ENCODE measurements at regions not wholly inside any gene's neighbourhood (a gene's known extent, or its start where the extent isn't known, plus 50 kb on each side); places are given as distances from the start of the nearest gene placed in this dataset.

DNA sequence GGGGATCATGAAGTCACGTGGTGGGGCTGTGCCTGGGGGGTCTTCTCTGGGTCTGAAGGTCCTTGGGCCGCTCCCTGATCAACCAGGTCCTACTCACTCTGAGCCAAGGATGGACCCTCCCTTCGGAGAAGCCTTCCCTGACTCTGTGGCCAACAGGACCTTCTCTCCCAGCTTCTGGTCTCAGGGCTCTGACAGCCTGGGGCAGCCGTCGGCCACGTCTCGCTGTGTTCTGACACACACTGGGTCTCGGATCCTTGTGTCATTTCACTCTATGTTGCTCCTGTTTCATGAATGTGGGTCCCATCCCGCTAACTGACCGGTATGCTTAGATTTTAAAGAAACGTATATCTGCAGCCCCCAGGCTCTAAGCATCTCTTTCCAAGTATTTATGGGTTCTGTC, 256.1 kb downstream of the ENGASE start:
- Histone ChIP-seq H3K4me3 (ENCODE audit: low read length) (no peak overlapping the region), H3K27me3 (ENCODE audit: low read length) (no peaks in the 10 kb centered on the region), H3K4me2 (ENCODE audit: low read depth, low read length, poor library complexity, severe bottlenecking) (no peak overlapping the region), H3K9ac (ENCODE audit: low read length) (no peak overlapping the region), H3K9me2 (replicated peaks; ENCODE audit: insufficient read depth, low read length) (no peaks in the 10 kb centered on the region), H3K4me1 (ENCODE audit: low read length) (no peaks in the 10 kb centered on the region), H3K9me3 (ENCODE audit: low read length) (no peaks in the 10 kb centered on the region), H4K20me1 (ENCODE audit: insufficient read depth, low read depth, low read length) (no peaks in the 10 kb centered on the region), H3K27ac (ENCODE audit: low read length) (no peak overlapping the region), H2AFZ (ENCODE audit: low read length) (no peak overlapping the region), H3K36me3 (ENCODE audit: insufficient read depth, low read length) (no peaks in the 10 kb centered on the region), H3K79me2 (ENCODE audit: low read length) (no peaks in the 10 kb centered on the region)
- DNase-seq: no peak

DNA sequence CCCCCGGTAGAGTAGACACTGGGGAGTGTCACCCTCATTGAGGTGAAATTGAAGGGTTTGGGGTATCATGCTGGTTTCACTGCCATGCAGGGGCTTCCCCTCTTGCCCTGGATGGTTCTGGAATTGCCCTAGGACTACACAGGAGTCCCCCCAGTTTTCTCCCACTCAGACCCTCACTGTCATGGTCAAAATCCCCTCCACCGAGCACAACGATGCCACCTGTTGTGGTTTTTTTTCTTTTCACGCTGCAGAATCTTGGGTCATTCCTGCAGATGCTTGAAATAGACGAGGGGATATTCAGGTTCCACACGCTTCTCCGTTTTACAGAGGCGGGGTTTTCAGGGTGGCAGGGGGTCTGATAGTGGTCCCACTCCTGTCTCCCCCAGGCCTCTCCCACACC, 255.6 kb downstream of the ENGASE start:
- Histone ChIP-seq H3K9me3 (ENCODE audit: low read length) (no peaks in the 10 kb centered on the region), H3K4me2 (ENCODE audit: low read depth, low read length, poor library complexity, severe bottlenecking) (no peak overlapping the region), H3K4me1 (ENCODE audit: low read length) (no peaks in the 10 kb centered on the region), H3K27me3 (ENCODE audit: low read length) (no peaks in the 10 kb centered on the region), H3K9ac (ENCODE audit: low read length) (no peak overlapping the region), H2AFZ (ENCODE audit: low read length) (no peak overlapping the region), H3K27ac (ENCODE audit: low read length) (no peak overlapping the region), H4K20me1 (ENCODE audit: insufficient read depth, low read depth, low read length) (no peaks in the 10 kb centered on the region), H3K9me2 (replicated peaks; ENCODE audit: insufficient read depth, low read length) (no peaks in the 10 kb centered on the region), H3K4me3 (ENCODE audit: low read length) (no peak overlapping the region), H3K79me2 (ENCODE audit: low read length) (no peaks in the 10 kb centered on the region), H3K36me3 (ENCODE audit: insufficient read depth, low read length) (no peaks in the 10 kb centered on the region)
- DNase-seq: no peak

DNA sequence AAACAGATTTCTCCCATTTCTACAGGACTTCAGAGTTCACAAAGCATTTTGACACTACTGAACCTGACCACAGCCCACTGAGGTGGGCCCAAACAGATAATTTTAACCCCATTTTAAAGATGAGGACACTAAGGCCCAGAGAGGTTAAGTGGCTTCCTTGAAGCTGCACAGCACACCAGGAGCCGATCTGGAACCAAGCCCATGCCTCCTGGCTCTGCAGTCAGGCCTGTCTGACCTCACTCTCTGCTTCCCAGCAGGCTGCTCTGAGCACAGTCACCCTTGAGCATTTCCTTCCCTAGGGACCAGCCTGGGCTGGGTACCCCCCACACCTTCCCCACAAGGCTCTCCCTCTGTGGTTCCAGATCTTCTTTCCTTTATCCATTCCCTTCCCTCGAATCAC, 252.2 kb downstream of the ENGASE start:
- Histone ChIP-seq H3K4me3 (ENCODE audit: low read length) (no peak overlapping the region), H3K9ac (ENCODE audit: low read length) (no peak overlapping the region), H4K20me1 (ENCODE audit: insufficient read depth, low read depth, low read length) (peaks cover 3% of the 10 kb centered on the region; the same call in 1 of the 2 replicates), H3K27me3 (ENCODE audit: low read length) (no peaks in the 10 kb centered on the region), H3K9me2 (replicated peaks; ENCODE audit: insufficient read depth, low read length) (no peaks in the 10 kb centered on the region), H3K27ac (ENCODE audit: low read length) (no peak overlapping the region), H3K4me1 (ENCODE audit: low read length) (no peaks in the 10 kb centered on the region), H2AFZ (ENCODE audit: low read length) (no peak overlapping the region), H3K4me2 (ENCODE audit: low read depth, low read length, poor library complexity, severe bottlenecking) (no peak overlapping the region), H3K36me3 (ENCODE audit: insufficient read depth, low read length) (no peaks in the 10 kb centered on the region), H3K79me2 (ENCODE audit: low read length) (no peaks in the 10 kb centered on the region), H3K9me3 (ENCODE audit: low read length) (no peaks in the 10 kb centered on the region)
- DNase-seq: no peak

DNA sequence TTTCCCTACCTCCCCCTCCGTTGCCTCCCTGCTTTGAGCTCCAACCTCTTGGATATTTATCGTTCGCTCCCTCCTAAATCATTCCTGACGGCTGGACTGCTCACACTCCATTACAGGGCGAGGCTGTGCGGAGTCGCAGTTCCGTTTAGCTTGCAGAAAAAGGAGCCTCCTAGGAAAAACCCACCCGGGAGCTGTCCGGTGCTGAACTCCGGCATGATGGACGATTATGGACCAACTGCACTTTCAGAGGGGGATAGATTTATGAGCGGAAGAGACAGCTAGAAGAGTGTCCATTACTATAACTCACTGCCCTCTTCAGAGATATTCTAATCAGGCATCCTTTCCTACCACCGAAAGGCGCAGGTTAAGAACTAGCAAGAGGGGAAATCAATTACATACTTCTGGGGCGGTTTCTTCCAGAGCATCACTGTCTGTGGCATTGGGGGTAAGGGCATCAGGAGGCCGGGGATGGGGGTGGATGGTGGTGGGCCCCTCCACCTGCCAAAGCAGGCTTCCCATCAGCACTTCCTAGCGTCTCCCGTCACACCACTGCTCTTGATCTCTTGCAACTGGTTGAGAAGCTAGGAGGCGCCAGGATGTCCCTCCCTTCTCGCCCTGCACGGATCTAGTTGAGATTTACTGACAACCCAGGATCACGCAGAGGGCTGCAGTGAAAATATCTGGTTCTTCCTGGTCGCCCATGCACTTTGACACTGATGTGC, 251.2 kb downstream of the ENGASE start:
- Histone ChIP-seq H4K20me1 (ENCODE audit: insufficient read depth, low read depth, low read length) (peaks cover 3% of the 10 kb centered on the region; the same call in 1 of the 2 replicates), H3K27me3 (ENCODE audit: low read length) (no peaks in the 10 kb centered on the region), H2AFZ (ENCODE audit: low read length) (no peak overlapping the region), H3K4me2 (ENCODE audit: low read depth, low read length, poor library complexity, severe bottlenecking) (no peak overlapping the region), H3K9me2 (replicated peaks; ENCODE audit: insufficient read depth, low read length) (no peaks in the 10 kb centered on the region), H3K27ac (ENCODE audit: low read length) (no peak overlapping the region), H3K36me3 (ENCODE audit: insufficient read depth, low read length) (no peaks in the 10 kb centered on the region), H3K9me3 (ENCODE audit: low read length) (no peaks in the 10 kb centered on the region), H3K79me2 (ENCODE audit: low read length) (no peaks in the 10 kb centered on the region), H3K4me1 (ENCODE audit: low read length) (no peaks in the 10 kb centered on the region), H3K4me3 (ENCODE audit: low read length) (no peak overlapping the region), H3K9ac (ENCODE audit: low read length) (no peak overlapping the region)
- DNase-seq: no peak

DNA sequence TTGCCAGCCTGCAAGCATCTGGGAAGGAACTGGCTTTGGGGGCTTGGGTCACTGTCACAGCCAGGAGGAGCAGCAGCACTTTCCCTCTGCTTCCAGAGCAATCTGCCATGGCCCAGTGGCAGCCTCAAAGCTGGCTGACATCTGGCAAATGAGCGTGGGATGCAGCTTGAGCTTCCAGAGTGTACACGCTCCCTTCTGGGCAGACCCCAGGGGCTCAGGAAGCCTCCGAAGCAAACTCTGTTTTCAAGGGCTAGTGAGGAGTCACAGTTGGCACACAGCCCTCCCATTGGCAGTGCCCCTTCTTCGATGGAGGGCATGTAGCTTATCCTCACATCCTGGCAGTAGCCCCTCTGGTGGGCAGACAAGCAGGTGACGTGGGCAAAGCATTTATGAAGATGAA, 249.6 kb downstream of the ENGASE start:
- no peak for DNase-seq
- Histone ChIP-seq H3K9me3 (ENCODE audit: low read length) (no peaks in the 10 kb centered on the region), H3K9ac (ENCODE audit: low read length) (no peak overlapping the region), H2AFZ (ENCODE audit: low read length) (no peak overlapping the region), H3K36me3 (ENCODE audit: insufficient read depth, low read length) (no peaks in the 10 kb centered on the region), H3K4me3 (ENCODE audit: low read length) (no peak overlapping the region), H3K4me2 (ENCODE audit: low read depth, low read length, poor library complexity, severe bottlenecking) (no peak overlapping the region), H3K27me3 (ENCODE audit: low read length) (no peaks in the 10 kb centered on the region), H3K27ac (ENCODE audit: low read length) (no peak overlapping the region), H4K20me1 (ENCODE audit: insufficient read depth, low read depth, low read length) (peaks cover 3% of the 10 kb centered on the region; the same call in 1 of the 2 replicates), H3K9me2 (replicated peaks; ENCODE audit: insufficient read depth, low read length) (no peaks in the 10 kb centered on the region), H3K4me1 (ENCODE audit: low read length) (no peaks in the 10 kb centered on the region), H3K79me2 (ENCODE audit: low read length) (no peaks in the 10 kb centered on the region)

DNA sequence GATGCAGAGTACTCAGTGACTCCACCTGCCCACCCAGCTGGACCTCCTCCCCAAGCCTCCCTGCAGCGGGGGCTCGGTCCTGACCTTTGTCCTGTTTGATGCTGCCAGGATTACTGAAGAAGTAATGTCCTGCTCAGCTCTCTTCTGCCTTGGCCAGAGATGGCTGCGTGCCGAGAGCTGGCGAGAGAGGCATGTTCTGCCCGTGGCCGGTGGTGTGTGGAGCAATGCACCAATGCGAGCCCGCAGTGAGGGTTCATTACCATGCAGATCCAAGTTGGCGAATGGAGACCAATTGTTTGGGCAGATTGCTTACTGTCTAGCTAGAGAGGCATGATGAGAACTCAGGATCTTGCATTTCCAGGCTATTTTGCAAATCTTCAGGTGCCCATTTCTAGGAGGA, 248.9 kb downstream of the ENGASE start:
- no peak overlapping the region for H3K4me3 ChIP-seq (ENCODE audit: low read length)
- H3K27me3 ChIP-seq (ENCODE audit: low read length): no peaks in the 10 kb centered on the region
- no peak overlapping the region for H3K9ac ChIP-seq (ENCODE audit: low read length)
- DNase-seq: no peak
- H4K20me1 ChIP-seq (ENCODE audit: insufficient read depth, low read depth, low read length): peaks cover 3% of the 10 kb centered on the region; the same call in 1 of the 2 replicates
- no peak overlapping the region for H3K27ac ChIP-seq (ENCODE audit: low read length)
- no peak overlapping the region for H3K4me2 ChIP-seq (ENCODE audit: low read depth, low read length, poor library complexity, severe bottlenecking)
- H3K4me1 ChIP-seq (ENCODE audit: low read length): no peaks in the 10 kb centered on the region
- H3K79me2 ChIP-seq (ENCODE audit: low read length): no peaks in the 10 kb centered on the region
- no peaks in the 10 kb centered on the region for H3K9me3 ChIP-seq (ENCODE audit: low read length)
- no peaks in the 10 kb centered on the region for H3K9me2 ChIP-seq (replicated peaks; ENCODE audit: insufficient read depth, low read length)
- H3K36me3 ChIP-seq (ENCODE audit: insufficient read depth, low read length): no peaks in the 10 kb centered on the region
- H2AFZ ChIP-seq (ENCODE audit: low read length): no peak overlapping the region

DNA sequence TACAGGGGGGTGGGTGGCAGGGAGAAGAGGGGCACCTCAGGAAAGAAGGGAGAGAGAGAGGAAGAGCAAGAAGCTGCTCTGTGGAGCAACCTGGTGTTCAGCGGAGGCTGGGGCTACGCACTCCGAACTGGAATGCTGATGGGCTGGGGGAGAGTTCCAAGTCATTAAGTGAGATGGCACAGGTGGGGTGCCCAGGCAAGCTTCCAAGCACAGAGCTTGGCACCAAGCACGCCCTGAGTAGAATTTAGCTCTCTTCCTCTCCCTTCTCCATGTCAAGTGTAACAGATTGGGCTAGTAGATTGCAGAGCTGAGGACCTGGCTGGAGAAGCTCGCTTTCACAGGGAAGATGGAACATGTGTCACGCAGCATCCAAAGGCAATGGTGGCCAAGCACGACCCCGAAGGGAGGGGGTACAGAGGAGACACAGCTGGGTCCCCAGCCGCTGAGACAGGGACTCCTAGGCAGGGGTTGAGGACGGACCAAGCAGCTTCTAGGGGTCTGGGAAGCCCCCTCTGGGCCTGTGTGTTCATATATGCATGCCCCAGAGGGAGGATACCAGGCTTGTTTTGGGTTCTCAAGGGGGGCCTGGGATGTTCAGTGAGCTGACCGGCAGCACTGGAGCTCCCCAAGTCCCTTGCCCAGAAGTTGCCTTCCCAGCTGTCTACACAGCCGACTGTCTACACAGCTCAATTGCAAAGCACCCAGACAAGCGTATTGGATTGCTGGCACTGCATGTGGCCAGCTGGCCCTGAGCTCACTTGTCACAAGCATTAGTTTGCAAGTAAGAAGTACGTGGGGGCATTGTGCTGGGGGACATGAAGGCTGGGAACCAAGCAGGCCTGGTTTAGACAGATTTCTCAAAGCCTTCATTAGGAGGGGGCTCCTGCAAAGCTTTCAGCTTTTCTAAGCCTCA, 247.8 kb downstream of the ENGASE start:
- Histone ChIP-seq H3K4me1 (ENCODE audit: low read length) (peaks cover 8% of the 10 kb centered on the region), H3K4me2 (ENCODE audit: low read depth, low read length, poor library complexity, severe bottlenecking) (no peak overlapping the region), H3K27ac (ENCODE audit: low read length) (no peak overlapping the region), H3K9ac (ENCODE audit: low read length) (no peak overlapping the region), H3K79me2 (ENCODE audit: low read length) (no peaks in the 10 kb centered on the region), H3K4me3 (ENCODE audit: low read length) (no peak overlapping the region), H3K9me2 (replicated peaks; ENCODE audit: insufficient read depth, low read length) (no peaks in the 10 kb centered on the region), H2AFZ (ENCODE audit: low read length) (no peak overlapping the region), H3K27me3 (ENCODE audit: low read length) (no peaks in the 10 kb centered on the region), H3K9me3 (ENCODE audit: low read length) (no peaks in the 10 kb centered on the region), H3K36me3 (ENCODE audit: insufficient read depth, low read length) (no peaks in the 10 kb centered on the region), H4K20me1 (ENCODE audit: insufficient read depth, low read depth, low read length) (peaks cover 3% of the 10 kb centered on the region; the same call in 1 of the 2 replicates)
- DNase-seq: no peak

DNA sequence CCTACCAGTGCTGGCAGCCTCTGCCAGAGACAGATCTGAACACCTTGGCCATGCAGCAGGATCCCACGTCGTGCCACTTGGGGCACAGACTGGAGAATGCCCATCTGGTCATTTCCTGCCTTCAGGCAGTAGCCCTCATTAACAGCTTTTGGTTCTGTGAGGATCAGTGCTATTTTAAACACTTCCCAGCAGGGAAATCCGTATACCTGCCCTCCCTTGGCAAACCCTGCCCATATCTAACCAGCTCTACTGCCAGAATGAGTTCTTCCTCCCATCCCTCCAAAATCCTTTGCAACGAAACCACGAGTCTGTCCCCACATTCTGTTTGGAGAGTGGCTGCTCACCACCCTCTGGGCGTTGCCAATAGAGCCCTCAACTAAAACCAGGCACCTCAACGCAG, 245.7 kb downstream of the ENGASE start:
- Histone ChIP-seq H3K4me3 (ENCODE audit: low read length) (no peak overlapping the region), H3K27me3 (ENCODE audit: low read length) (no peaks in the 10 kb centered on the region)
- no peak for DNase-seq

More for the DNA sequence above, 245.7 kb downstream of the ENGASE start:
- Histone ChIP-seq H3K4me1 (ENCODE audit: low read length) (peaks cover 8% of the 10 kb centered on the region), H3K9ac (ENCODE audit: low read length) (no peak overlapping the region), H3K36me3 (ENCODE audit: insufficient read depth, low read length) (no peaks in the 10 kb centered on the region), H2AFZ (ENCODE audit: low read length) (no peak overlapping the region), H3K4me2 (ENCODE audit: low read depth, low read length, poor library complexity, severe bottlenecking) (no peak overlapping the region), H3K9me3 (ENCODE audit: low read length) (no peaks in the 10 kb centered on the region), H3K27ac (ENCODE audit: low read length) (no peak overlapping the region), H3K79me2 (ENCODE audit: low read length) (no peaks in the 10 kb centered on the region), H3K9me2 (replicated peaks; ENCODE audit: insufficient read depth, low read length) (no peaks in the 10 kb centered on the region), H4K20me1 (ENCODE audit: insufficient read depth, low read depth, low read length) (peaks cover 3% of the 10 kb centered on the region; the same call in 1 of the 2 replicates)
